ENCODE measurements at regions not wholly inside any gene's neighbourhood (a gene's known extent, or its start where the extent isn't known, plus 50 kb on each side); places are given as distances from the start of the nearest gene placed in this dataset.
"Not testable (repeated sequence)": the region's sequence is repeated elsewhere in the genome, so short reads cannot be mapped to it uniquely, and the experiment has no call there.

GRCh38 chr7:66459783-66460413, 168.8 kb upstream of the KCTD7 start:
- TF ChIP-seq BCL3 (IDR thresholded peaks at IDR 0.05; ENCODE audit: borderline replicate concordance, insufficient read depth, low read depth, low read length, poor library complexity, severe bottlenecking); HDGF (IDR thresholded peaks at IDR 0.05); EP300 (IDR thresholded peaks at IDR 0.05; ENCODE audit: borderline replicate concordance in 1 of 2, control insufficient read depth in 1 of 2, low read depth in 2 of 2, low read length in 2 of 2); POLR2AphosphoS5 (IDR thresholded peaks at IDR 0.05; ENCODE audit: low read length); CTCF (IDR thresholded peaks at IDR 0.05 in 2 of 3, conservative IDR thresholded peaks at IDR 0.05 in 1 of 3; ENCODE audit: control insufficient read depth in 2 of 3, extremely low read depth in 1 of 3, insufficient read depth in 1 of 3, low read depth in 3 of 3, low read length in 3 of 3); EGR1 (IDR thresholded peaks at IDR 0.05; ENCODE audit: borderline replicate concordance in 1 of 2, low read depth in 2 of 2, low read length in 2 of 2); RAD21 (IDR thresholded peaks at IDR 0.05; ENCODE audit: insufficient read depth, low read depth, low read length); ZBED1 (IDR thresholded peaks at IDR 0.05; ENCODE audit: borderline replicate concordance); CHD2 (IDR thresholded peaks at IDR 0.05; ENCODE audit: borderline replicate concordance, low read depth, low read length); TCF7 (IDR thresholded peaks at IDR 0.05; ENCODE audit: borderline replicate concordance); POU2F2 (IDR thresholded peaks at IDR 0.05; ENCODE audit: borderline replicate concordance, low read depth, low read length); ASH2L (IDR thresholded peaks at IDR 0.05; ENCODE audit: borderline replicate concordance, low read depth); ZNF24 (IDR thresholded peaks at IDR 0.05); SIN3A (IDR thresholded peaks at IDR 0.05; ENCODE audit: low read depth, low read length): not testable (repeated sequence)

Measured in GM12878 (cell line).